HG02981 (cell line): ENCODE measurements at regions not wholly inside any gene's neighbourhood (a gene's known extent, or its start where the extent isn't known, plus 50 kb on each side); places are given as distances from the start of the nearest gene placed in this dataset.

Experiments
- ATAC-seq: cut with Tn5 transposase; IDR thresholded peaks from one replicate; pipeline ENCODE4 v1.9.1; 2021; ENCODE audit warnings: mild to moderate bottlenecking, moderate library complexity; ENCODE audit not compliant: unreplicated experiment

GRCh38 chrX:149161435-149162088 is 343.5 kb downstream of the IDS start:
- ATAC-seq, result no peak

GRCh38 chrX:149157976-149158375 is 347.1 kb downstream of the IDS start:
- no peak for ATAC-seq

GRCh38 chrX:149152941-149153340 is 352.2 kb downstream of the IDS start:
- ATAC-seq, result no peak

GRCh38 chrX:149151805-149152757 is 353.0 kb downstream of the IDS start:
- ATAC-seq, result no peak

GRCh38 chrX:149145845-149146285 is 359.2 kb downstream of the IDS start:
- ATAC-seq, result no peak

- no peak for ATAC-seq
Observed at GRCh38 chrX:149131774-149132173, 373.3 kb downstream of the IDS start.

GRCh38 chrX:149129767-149130166 is 375.3 kb downstream of the IDS start:
- no peak for ATAC-seq

- ATAC-seq, result no peak
Observed at GRCh38 chrX:149124526-149125108, 380.5 kb downstream of the IDS start.

- no peak for ATAC-seq
Observed at GRCh38 chrX:149121206-149121920, 383.7 kb downstream of the IDS start.

GRCh38 chrX:149120459-149120858 is 384.6 kb downstream of the IDS start:
- no peak for ATAC-seq

GRCh38 chrX:149114874-149115273 is 390.2 kb downstream of the IDS start:
- no peak for ATAC-seq

- no peak for ATAC-seq
Observed at GRCh38 chrX:149114001-149114400, 391.1 kb downstream of the IDS start.

GRCh38 chrX:149097786-149098185 is 407.3 kb downstream of the IDS start:
- no peak for ATAC-seq

GRCh38 chrX:149092179-149092578 is 412.9 kb downstream of the IDS start:
- no peak for ATAC-seq

GRCh38 chrX:149079805-149080406 is 425.2 kb downstream of the IDS start:
- ATAC-seq, result no peak

GRCh38 chrX:149074398-149074797 is 430.7 kb downstream of the IDS start:
- no peak for ATAC-seq

- ATAC-seq, result no peak
Observed at GRCh38 chrX:149073479-149073878, 431.6 kb downstream of the IDS start.

GRCh38 chrX:149069899-149070298 is 435.2 kb downstream of the IDS start:
- ATAC-seq, result no peak

GRCh38 chrX:149060921-149061320 is 444.2 kb downstream of the IDS start:
- ATAC-seq, result no peak
